ENCODE measurements at regions not wholly inside any gene's neighbourhood (a gene's known extent, or its start where the extent isn't known, plus 50 kb on each side); places are given as distances from the start of the nearest gene placed in this dataset.

GRCh38 chr12:98417266-98417665 lies 98.1 kb upstream of the TMPO start:
- Histone ChIP-seq H3K79me2 (replicated peaks; ENCODE audit: insufficient read depth, low read length) (no peaks in the 10 kb centered on the region), H2AFZ (ENCODE audit: low read depth, low read length) (no peak overlapping the region), H3K9me3 (ENCODE audit: low read length) (no peaks in the 10 kb centered on the region), H3K4me2 (ENCODE audit: low read length) (no peak overlapping the region), H3K9me2 (ENCODE audit: insufficient read depth, low read length) (no peaks in the 10 kb centered on the region), H3K27ac (ENCODE audit: low read length) (no peak overlapping the region), H3F3A (ENCODE audit: insufficient read depth, low read length, poor library complexity, severe bottlenecking) (no peaks in the 10 kb centered on the region), H4K20me1 (ENCODE audit: insufficient read depth) (no peaks in the 10 kb centered on the region), H3K36me3 (ENCODE audit: insufficient read depth, low read length) (no peaks in the 10 kb centered on the region), H3K9ac (ENCODE audit: low read length) (no peak overlapping the region), H3K27me3 (ENCODE audit: insufficient read depth, low read depth, low read length) (no peaks in the 10 kb centered on the region), H3K4me3 (ENCODE audit: low read length) (no peak overlapping the region)
- TF ChIP-seq SMC3 (conservative IDR thresholded peaks at IDR 0.05; ENCODE audit: poor library complexity): no peak
- TF ChIP-seq, protein P1, sequence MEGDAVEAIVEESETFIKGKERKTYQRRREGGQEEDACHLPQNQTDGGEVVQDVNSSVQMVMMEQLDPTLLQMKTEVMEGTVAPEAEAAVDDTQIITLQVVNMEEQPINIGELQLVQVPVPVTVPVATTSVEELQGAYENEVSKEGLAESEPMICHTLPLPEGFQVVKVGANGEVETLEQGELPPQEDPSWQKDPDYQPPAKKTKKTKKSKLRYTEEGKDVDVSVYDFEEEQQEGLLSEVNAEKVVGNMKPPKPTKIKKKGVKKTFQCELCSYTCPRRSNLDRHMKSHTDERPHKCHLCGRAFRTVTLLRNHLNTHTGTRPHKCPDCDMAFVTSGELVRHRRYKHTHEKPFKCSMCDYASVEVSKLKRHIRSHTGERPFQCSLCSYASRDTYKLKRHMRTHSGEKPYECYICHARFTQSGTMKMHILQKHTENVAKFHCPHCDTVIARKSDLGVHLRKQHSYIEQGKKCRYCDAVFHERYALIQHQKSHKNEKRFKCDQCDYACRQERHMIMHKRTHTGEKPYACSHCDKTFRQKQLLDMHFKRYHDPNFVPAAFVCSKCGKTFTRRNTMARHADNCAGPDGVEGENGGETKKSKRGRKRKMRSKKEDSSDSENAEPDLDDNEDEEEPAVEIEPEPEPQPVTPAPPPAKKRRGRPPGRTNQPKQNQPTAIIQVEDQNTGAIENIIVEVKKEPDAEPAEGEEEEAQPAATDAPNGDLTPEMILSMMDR (IDR thresholded peaks at IDR 0.05; ENCODE audit: poor library complexity, severe bottlenecking): no peak
- no peak for TF ChIP-seq MXI1 (conservative IDR thresholded peaks at IDR 0.05; ENCODE audit: poor library complexity, severe bottlenecking)
- TF ChIP-seq, protein P2, sequence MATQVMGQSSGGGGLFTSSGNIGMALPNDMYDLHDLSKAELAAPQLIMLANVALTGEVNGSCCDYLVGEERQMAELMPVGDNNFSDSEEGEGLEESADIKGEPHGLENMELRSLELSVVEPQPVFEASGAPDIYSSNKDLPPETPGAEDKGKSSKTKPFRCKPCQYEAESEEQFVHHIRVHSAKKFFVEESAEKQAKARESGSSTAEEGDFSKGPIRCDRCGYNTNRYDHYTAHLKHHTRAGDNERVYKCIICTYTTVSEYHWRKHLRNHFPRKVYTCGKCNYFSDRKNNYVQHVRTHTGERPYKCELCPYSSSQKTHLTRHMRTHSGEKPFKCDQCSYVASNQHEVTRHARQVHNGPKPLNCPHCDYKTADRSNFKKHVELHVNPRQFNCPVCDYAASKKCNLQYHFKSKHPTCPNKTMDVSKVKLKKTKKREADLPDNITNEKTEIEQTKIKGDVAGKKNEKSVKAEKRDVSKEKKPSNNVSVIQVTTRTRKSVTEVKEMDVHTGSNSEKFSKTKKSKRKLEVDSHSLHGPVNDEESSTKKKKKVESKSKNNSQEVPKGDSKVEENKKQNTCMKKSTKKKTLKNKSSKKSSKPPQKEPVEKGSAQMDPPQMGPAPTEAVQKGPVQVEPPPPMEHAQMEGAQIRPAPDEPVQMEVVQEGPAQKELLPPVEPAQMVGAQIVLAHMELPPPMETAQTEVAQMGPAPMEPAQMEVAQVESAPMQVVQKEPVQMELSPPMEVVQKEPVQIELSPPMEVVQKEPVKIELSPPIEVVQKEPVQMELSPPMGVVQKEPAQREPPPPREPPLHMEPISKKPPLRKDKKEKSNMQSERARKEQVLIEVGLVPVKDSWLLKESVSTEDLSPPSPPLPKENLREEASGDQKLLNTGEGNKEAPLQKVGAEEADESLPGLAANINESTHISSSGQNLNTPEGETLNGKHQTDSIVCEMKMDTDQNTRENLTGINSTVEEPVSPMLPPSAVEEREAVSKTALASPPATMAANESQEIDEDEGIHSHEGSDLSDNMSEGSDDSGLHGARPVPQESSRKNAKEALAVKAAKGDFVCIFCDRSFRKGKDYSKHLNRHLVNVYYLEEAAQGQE (IDR thresholded peaks at IDR 0.05; ENCODE audit: borderline replicate concordance): no peak
- TF ChIP-seq EP300 (conservative IDR thresholded peaks at IDR 0.05; ENCODE audit: poor library complexity, severe bottlenecking): no peak

DNA sequence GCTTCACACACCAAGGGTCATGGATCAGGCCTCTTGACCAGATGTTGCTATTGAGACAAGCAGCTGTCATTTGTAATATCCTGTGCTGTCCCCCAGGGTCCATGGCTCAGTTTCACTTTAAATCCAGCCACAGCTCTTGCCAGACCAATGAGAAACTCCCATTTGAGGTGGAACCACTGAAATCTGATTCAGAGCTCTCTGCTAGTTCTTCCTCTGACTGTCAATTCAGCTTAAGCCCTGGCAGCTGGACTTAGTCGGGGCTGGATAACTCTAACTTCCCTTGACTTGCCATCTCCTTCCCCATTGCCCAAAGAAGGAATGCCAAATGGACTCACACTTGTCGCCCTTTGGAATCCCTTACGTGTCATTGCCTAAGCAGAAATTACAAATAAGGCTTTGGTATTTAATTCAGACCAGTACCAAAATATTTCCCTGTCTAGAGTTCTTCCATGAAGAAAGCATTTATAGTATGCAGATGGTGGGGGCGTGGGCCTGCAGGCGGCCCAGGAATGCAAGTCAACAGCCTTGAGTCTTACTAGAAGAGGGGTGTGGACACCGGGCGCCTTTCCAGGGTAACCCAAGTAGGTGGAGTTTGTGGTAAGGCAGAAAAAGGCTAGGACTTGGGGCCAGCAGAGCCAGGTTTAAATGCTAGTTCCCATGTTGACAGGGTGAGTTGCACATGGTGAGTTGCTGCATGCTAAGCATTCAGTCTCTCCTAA lies 96.9 kb upstream of the TMPO start:
- H3K79me2 ChIP-seq (replicated peaks; ENCODE audit: insufficient read depth, low read length): no peaks in the 10 kb centered on the region
- no peak overlapping the region for H3K27ac ChIP-seq (ENCODE audit: low read length)
- no peaks in the 10 kb centered on the region for H4K20me1 ChIP-seq (ENCODE audit: insufficient read depth)
- no peaks in the 10 kb centered on the region for H3K36me3 ChIP-seq (ENCODE audit: insufficient read depth, low read length)
- TF ChIP-seq TAF1 (IDR thresholded peaks at IDR 0.05; ENCODE audit: low read depth) (no peak), MXI1 (conservative IDR thresholded peaks at IDR 0.05; ENCODE audit: poor library complexity, severe bottlenecking) (no peak), EZH2 (IDR thresholded peaks at IDR 0.05; ENCODE audit: borderline replicate concordance, insufficient read depth, low read length, poor library complexity, severe bottlenecking) (no peak), RAD21 (conservative IDR thresholded peaks at IDR 0.05) (no peak), POLR2AphosphoS5 (IDR thresholded peaks at IDR 0.05) (no peak), SMC3 (conservative IDR thresholded peaks at IDR 0.05; ENCODE audit: poor library complexity) (no peak), EP300 (conservative IDR thresholded peaks at IDR 0.05; ENCODE audit: poor library complexity, severe bottlenecking) (no peak)
- TF ChIP-seq, protein P1 (IDR thresholded peaks at IDR 0.05; ENCODE audit: poor library complexity, severe bottlenecking): no peak
- TF ChIP-seq, protein P2 (IDR thresholded peaks at IDR 0.05; ENCODE audit: borderline replicate concordance): no peak
- no peaks in the 10 kb centered on the region for H3K9me3 ChIP-seq (ENCODE audit: low read length)
- H3K9ac ChIP-seq (ENCODE audit: low read length): no peak overlapping the region
- H3F3A ChIP-seq (ENCODE audit: insufficient read depth, low read length, poor library complexity, severe bottlenecking): no peaks in the 10 kb centered on the region
- H3K4me2 ChIP-seq (ENCODE audit: low read length): no peak overlapping the region
- no peaks in the 10 kb centered on the region for H3K27me3 ChIP-seq (ENCODE audit: insufficient read depth, low read depth, low read length)
- H3K9me2 ChIP-seq (ENCODE audit: insufficient read depth, low read length): no peaks in the 10 kb centered on the region
- no peak overlapping the region for H3K4me3 ChIP-seq (ENCODE audit: low read length)
- H2AFZ ChIP-seq (ENCODE audit: low read depth, low read length): no peak overlapping the region

Data from neural cell (in vitro differentiated cells).